ENCODE measurements at regions not wholly inside any gene's neighbourhood (a gene's known extent, or its start where the extent isn't known, plus 50 kb on each side); places are given as distances from the start of the nearest gene placed in this dataset.

DNA sequence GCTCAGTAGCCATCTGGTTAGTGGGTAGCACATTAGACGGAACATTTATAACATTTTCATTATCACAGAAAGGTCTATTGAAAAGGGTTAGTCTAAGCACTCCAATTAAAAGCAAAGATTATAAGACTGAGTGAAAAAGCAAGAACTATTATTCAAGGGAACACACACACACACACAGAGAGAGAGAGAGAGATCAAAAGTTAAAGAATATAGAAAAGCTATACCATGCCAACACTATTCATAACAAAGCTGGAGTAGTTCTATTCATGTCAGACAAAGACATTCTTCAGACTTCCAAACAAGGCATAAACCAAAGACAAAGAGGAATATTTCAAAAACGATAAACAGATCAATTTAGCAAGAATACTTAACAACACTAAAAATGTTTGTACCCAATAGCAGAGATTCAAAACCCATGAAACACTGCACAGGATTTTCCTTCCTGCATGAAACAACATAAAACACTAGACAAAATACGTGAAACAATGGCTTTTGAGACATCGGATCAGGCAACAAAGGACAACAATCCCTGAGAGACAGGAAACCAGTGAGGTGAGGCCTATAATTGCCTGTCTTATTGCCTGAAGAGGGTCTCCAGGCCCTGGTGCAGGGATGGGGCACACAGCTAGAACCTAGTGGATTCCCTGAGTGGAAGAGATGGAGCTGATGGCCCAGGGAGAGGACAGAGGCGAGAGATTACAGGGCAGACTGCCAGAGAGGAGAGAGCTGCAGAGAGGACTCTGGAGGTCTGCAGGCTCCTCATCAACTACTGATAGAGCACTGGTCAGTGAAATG lies 83.6 kb upstream of the NPAS2 start:
- no peak overlapping the region for H3K4me2 ChIP-seq (ENCODE audit: low read length)
- H3F3A ChIP-seq (ENCODE audit: control insufficient read depth, insufficient read depth) = no peaks in the 10 kb centered on the region

DNA sequence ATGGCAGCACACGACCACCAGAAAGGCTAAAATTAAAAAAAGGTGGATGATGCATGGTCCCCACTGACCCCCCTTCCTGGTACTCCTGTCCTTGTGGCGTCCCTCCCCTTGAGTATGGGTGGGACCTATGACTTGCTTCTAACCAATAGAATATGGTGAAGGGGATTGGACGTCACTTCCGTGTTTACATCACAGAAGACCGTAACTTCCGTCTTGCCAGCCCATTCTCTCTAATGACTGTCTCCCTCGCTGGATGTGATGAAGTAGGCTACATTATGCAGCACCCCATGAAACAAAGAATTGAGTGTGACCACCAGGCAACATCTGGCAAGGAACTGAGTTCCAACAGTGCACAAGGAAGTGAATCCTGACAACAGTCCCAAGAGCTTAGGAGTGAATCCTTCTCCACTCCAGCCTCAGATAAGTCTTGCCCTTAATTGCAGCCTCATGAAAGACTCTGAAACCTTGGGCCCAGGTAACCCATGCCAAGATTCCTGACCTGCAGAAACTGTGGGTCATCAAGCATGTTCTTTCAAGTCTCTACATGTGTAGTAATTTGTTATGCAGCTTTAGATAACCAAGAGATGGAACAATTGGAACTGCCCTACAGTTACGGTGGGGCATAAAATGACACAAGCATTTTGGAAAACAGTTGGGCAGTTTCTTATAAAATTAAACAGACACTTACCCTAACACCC lies 80.1 kb upstream of the NPAS2 start:
- H3K9me2 ChIP-seq (replicated peaks; ENCODE audit: control insufficient read depth, low read length) = no peaks in the 10 kb centered on the region
- TF ChIP-seq, protein P1, sequence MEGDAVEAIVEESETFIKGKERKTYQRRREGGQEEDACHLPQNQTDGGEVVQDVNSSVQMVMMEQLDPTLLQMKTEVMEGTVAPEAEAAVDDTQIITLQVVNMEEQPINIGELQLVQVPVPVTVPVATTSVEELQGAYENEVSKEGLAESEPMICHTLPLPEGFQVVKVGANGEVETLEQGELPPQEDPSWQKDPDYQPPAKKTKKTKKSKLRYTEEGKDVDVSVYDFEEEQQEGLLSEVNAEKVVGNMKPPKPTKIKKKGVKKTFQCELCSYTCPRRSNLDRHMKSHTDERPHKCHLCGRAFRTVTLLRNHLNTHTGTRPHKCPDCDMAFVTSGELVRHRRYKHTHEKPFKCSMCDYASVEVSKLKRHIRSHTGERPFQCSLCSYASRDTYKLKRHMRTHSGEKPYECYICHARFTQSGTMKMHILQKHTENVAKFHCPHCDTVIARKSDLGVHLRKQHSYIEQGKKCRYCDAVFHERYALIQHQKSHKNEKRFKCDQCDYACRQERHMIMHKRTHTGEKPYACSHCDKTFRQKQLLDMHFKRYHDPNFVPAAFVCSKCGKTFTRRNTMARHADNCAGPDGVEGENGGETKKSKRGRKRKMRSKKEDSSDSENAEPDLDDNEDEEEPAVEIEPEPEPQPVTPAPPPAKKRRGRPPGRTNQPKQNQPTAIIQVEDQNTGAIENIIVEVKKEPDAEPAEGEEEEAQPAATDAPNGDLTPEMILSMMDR (IDR thresholded peaks at IDR 0.05; ENCODE audit: low read depth, low read length, poor library complexity, severe bottlenecking) = no peak
- no peak overlapping the region for H3K27ac ChIP-seq (ENCODE audit: low read depth, low read length)
- H4K20me1 ChIP-seq (ENCODE audit: control insufficient read depth, insufficient read depth, low read depth, low read length) = no peaks in the 10 kb centered on the region
- H3K9me3 ChIP-seq (ENCODE audit: control insufficient read depth, insufficient read depth, low read length) = no peaks in the 10 kb centered on the region
- H3K4me1 ChIP-seq (ENCODE audit: control insufficient read depth, low read length) = no peaks in the 10 kb centered on the region
- H3K79me2 ChIP-seq (ENCODE audit: control insufficient read depth, low read length) = no peaks in the 10 kb centered on the region
- H3K27me3 ChIP-seq (ENCODE audit: control insufficient read depth, low read length) = peaks cover 3% of the 10 kb centered on the region; the same call in 1 of the 2 replicates
- no peak overlapping the region for H3K4me2 ChIP-seq (ENCODE audit: low read length)
- H3K36me3 ChIP-seq (ENCODE audit: control insufficient read depth, low read length) = no peaks in the 10 kb centered on the region
- H3K4me3 ChIP-seq (ENCODE audit: low read length) = no peak overlapping the region
- H3F3A ChIP-seq (ENCODE audit: control insufficient read depth, insufficient read depth) = no peaks in the 10 kb centered on the region

More for the DNA sequence above, 83.6 kb upstream of the NPAS2 start:
- Histone ChIP-seq H4K20me1 (ENCODE audit: control insufficient read depth, insufficient read depth, low read depth, low read length) (no peaks in the 10 kb centered on the region), H3K9me2 (replicated peaks; ENCODE audit: control insufficient read depth, low read length) (no peaks in the 10 kb centered on the region), H3K27ac (ENCODE audit: low read depth, low read length) (no peak overlapping the region), H3K9me3 (ENCODE audit: control insufficient read depth, insufficient read depth, low read length) (no peaks in the 10 kb centered on the region), H3K27me3 (ENCODE audit: control insufficient read depth, low read length) (no peaks in the 10 kb centered on the region), H3K4me3 (ENCODE audit: low read length) (no peak overlapping the region), H3K36me3 (ENCODE audit: control insufficient read depth, low read length) (no peaks in the 10 kb centered on the region), H3K79me2 (ENCODE audit: control insufficient read depth, low read length) (no peaks in the 10 kb centered on the region), H3K4me1 (ENCODE audit: control insufficient read depth, low read length) (no peaks in the 10 kb centered on the region)
- TF ChIP-seq, protein P1 (IDR thresholded peaks at IDR 0.05; ENCODE audit: low read depth, low read length, poor library complexity, severe bottlenecking) = no peak
- no peak for TF ChIP-seq EZH2phosphoT487 (IDR thresholded peaks at IDR 0.05; ENCODE audit: borderline replicate concordance, low read length)

DNA sequence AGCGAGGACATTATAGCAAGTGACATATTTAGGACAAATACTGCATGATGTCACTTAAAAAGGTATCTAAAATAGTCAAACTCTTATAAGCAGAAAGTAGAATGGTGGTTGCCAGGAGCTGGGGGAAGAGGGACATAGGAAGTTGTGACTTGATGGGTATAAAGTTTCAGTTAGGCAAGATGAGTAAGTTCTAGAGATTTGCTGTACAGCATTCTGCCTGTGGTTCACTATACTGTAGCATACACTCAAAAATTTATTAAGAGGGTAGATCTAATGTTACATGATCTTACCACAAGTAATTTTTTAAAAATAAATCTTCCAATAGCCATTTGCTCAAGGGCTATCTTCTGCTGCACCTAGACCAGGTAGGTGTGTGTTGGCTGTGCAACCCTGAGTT lies 78.1 kb upstream of the NPAS2 start:
- H3K27ac ChIP-seq (ENCODE audit: low read depth, low read length) = no peak overlapping the region
- H3K9me3 ChIP-seq (ENCODE audit: control insufficient read depth, insufficient read depth, low read length) = no peaks in the 10 kb centered on the region
- no peaks in the 10 kb centered on the region for H3K36me3 ChIP-seq (ENCODE audit: control insufficient read depth, low read length)
- H3K27me3 ChIP-seq (ENCODE audit: control insufficient read depth, low read length) = peaks cover 3% of the 10 kb centered on the region; the same call in 1 of the 2 replicates
- H3K4me2 ChIP-seq (ENCODE audit: low read length) = no peak overlapping the region
- no peaks in the 10 kb centered on the region for H3K4me1 ChIP-seq (ENCODE audit: control insufficient read depth, low read length)
- H3K4me3 ChIP-seq (ENCODE audit: low read length) = no peak overlapping the region
- TF ChIP-seq, protein P1 (IDR thresholded peaks at IDR 0.05; ENCODE audit: low read depth, low read length, poor library complexity, severe bottlenecking) = no peak
- no peak for TF ChIP-seq EZH2phosphoT487 (IDR thresholded peaks at IDR 0.05; ENCODE audit: borderline replicate concordance, low read length)
- H3K79me2 ChIP-seq (ENCODE audit: control insufficient read depth, low read length) = no peaks in the 10 kb centered on the region
- H3K9me2 ChIP-seq (replicated peaks; ENCODE audit: control insufficient read depth, low read length) = no peaks in the 10 kb centered on the region
- H3F3A ChIP-seq (ENCODE audit: control insufficient read depth, insufficient read depth) = no peaks in the 10 kb centered on the region
- H4K20me1 ChIP-seq (ENCODE audit: control insufficient read depth, insufficient read depth, low read depth, low read length) = no peaks in the 10 kb centered on the region
